Mesenchymal stem cell (in vitro differentiated cells and primary cell): ENCODE measurements at regions not wholly inside any gene's neighbourhood (a gene's known extent, or its start where the extent isn't known, plus 50 kb on each side); places are given as distances from the start of the nearest gene placed in this dataset.
"Not testable (repeated sequence)": the region's sequence is repeated elsewhere in the genome, so short reads cannot be mapped to it uniquely, and the experiment has no call there.

Experiments used
- DNase-seq: peaks from one replicate; pipeline ENCODE4 v3.0.0-alpha.2; 2013
- H2AFZ ChIP-seq: one replicate; pipeline ENCODE4 v1.6.1; 2013; ENCODE audit warnings: low read depth, mild to moderate bottlenecking, control low read depth, inconsistent platforms, low read length, moderate library complexity
- H2AK5ac ChIP-seq: 2 replicates; pipeline ENCODE4 v1.6.1; 2013; ENCODE audit warnings: low read length, moderate library complexity, mild to moderate bottlenecking, inconsistent platforms; ENCODE audit not compliant: severe bottlenecking
- H2BK120ac ChIP-seq: one replicate; pipeline ENCODE4 v1.6.1; 2013; ENCODE audit warnings: low read depth, mild to moderate bottlenecking, inconsistent platforms, low read length, moderate library complexity
- H2BK12ac ChIP-seq, 2 experiments: one replicate each; pipeline ENCODE4 v1.6.1; 2013; ENCODE audit warnings: inconsistent platforms in 2 of 2, low read length in 2 of 2, mild to moderate bottlenecking in 2 of 2, moderate library complexity in 2 of 2, control low read depth in 1 of 2
- H2BK15ac ChIP-seq: one replicate; pipeline ENCODE4 v1.6.1; 2013; ENCODE audit warnings: mild to moderate bottlenecking, low read depth, inconsistent platforms; ENCODE audit not compliant: poor library complexity, severe bottlenecking
- H2BK5ac ChIP-seq: 2 replicates; pipeline ENCODE4 v1.6.1; 2013; ENCODE audit warnings: low read depth, mild to moderate bottlenecking, low read length, control low read depth, inconsistent platforms; ENCODE audit not compliant: poor library complexity, severe bottlenecking
- H3K14ac ChIP-seq, 2 experiments: one replicate each; pipeline ENCODE4 v1.6.1; 2013; ENCODE audit warnings: inconsistent platforms in 2 of 2, low read length in 2 of 2, control low read depth in 1 of 2, mild to moderate bottlenecking in 1 of 2, moderate library complexity in 1 of 2
- H3K18ac ChIP-seq, 2 experiments: one replicate each; pipeline ENCODE4 v1.6.1; 2013; ENCODE audit warnings: inconsistent platforms in 2 of 2, low read length in 2 of 2, control low read depth in 1 of 2, low read depth in 1 of 2, mild to moderate bottlenecking in 1 of 2
- H3K23ac ChIP-seq, 2 experiments: one replicate each; pipeline ENCODE4 v1.6.1; 2013; ENCODE audit warnings: inconsistent platforms in 2 of 2, low read length in 2 of 2, mild to moderate bottlenecking in 2 of 2, moderate library complexity in 2 of 2, control low read depth in 1 of 2
- H3K27ac ChIP-seq: 2 replicates; pipeline ENCODE4 v1.5.1; 2013; ENCODE audit warnings: mild to moderate bottlenecking, moderate library complexity, low read length, control low read depth, inconsistent platforms; ENCODE audit not compliant: poor library complexity, severe bottlenecking
- H3K27me3 ChIP-seq, 2 experiments: 2 replicates each; pipeline versions ENCODE4 v1.6.1 to v1.7.0; 2013; ENCODE audit warnings: low read length in 2 of 2, mild to moderate bottlenecking in 2 of 2, moderate library complexity in 2 of 2, control low read depth in 1 of 2, inconsistent platforms in 1 of 2; ENCODE audit not compliant: control insufficient read depth in 1 of 2, insufficient read depth in 1 of 2
- H3K36me3 ChIP-seq, 2 experiments: 2 replicates each; pipeline versions ENCODE4 v1.6.1 to v1.7.0; 2013; ENCODE audit warnings: low read length in 2 of 2, control low read depth in 1 of 2, inconsistent platforms in 1 of 2, low read depth in 1 of 2, mild to moderate bottlenecking in 1 of 2; ENCODE audit not compliant: insufficient read depth in 2 of 2, control insufficient read depth in 1 of 2
- H3K4ac ChIP-seq, 2 experiments: one replicate each; pipeline ENCODE4 v1.6.1; 2013; ENCODE audit warnings: inconsistent platforms in 2 of 2, low read length in 2 of 2, mild to moderate bottlenecking in 2 of 2, moderate library complexity in 2 of 2, control low read depth in 1 of 2, low read depth in 1 of 2
- H3K4me1 ChIP-seq: 2 replicates; pipeline ENCODE4 v1.6.1; 2013; ENCODE audit warnings: low read depth, low read length, control low read depth; ENCODE audit not compliant: control insufficient read depth, insufficient read depth
- H3K4me2 ChIP-seq: 2 replicates; pipeline ENCODE4 v1.6.1; 2013; ENCODE audit warnings: low read length, mild to moderate bottlenecking, inconsistent platforms; ENCODE audit not compliant: poor library complexity, severe bottlenecking
- H3K4me3 ChIP-seq, 2 experiments: 2 replicates each; pipeline versions ENCODE4 v1.5.1 to v1.7.0; 2013; ENCODE audit warnings: low read length in 2 of 2, mild to moderate bottlenecking in 2 of 2, control low read depth in 1 of 2, low read depth in 1 of 2; ENCODE audit not compliant: insufficient read depth in 1 of 2
- H3K79me1 ChIP-seq: replicated peaks from 2 replicates; pipeline ENCODE4 v1.6.1; 2013; ENCODE audit warnings: mild to moderate bottlenecking, control low read depth, low read length, inconsistent platforms; ENCODE audit not compliant: poor library complexity, severe bottlenecking
- H3K9ac ChIP-seq: 2 replicates; pipeline ENCODE4 v1.7.0; 2013; ENCODE audit warnings: mild to moderate bottlenecking, low read length, moderate library complexity
- H3K9me3 ChIP-seq: 2 replicates; pipeline ENCODE4 v1.7.0; 2013; ENCODE audit warnings: mild to moderate bottlenecking, low read length; ENCODE audit not compliant: control insufficient read depth
- H4K8ac ChIP-seq: one replicate; pipeline ENCODE4 v1.6.1; 2013; ENCODE audit warnings: inconsistent platforms, mild to moderate bottlenecking, low read length, moderate library complexity
- H4K91ac ChIP-seq: one replicate; pipeline ENCODE4 v1.6.1; 2013; ENCODE audit warnings: mild to moderate bottlenecking, low read length, inconsistent platforms
- WGBS: methylation state at CpG from one replicate; pipeline ENCODE4 v1.1.7; 2013; ENCODE audit warnings: mixed read lengths; 5-methylcytosine and 5-hydroxymethylcytosine counted together

- no peak overlapping the region for H4K8ac ChIP-seq
- H2BK5ac ChIP-seq, result no peak overlapping the region
- no peak for DNase-seq
- no peak overlapping the region for H3K27ac ChIP-seq
- H3K14ac ChIP-seq, result no peak overlapping the region
- no peak overlapping the region for H4K91ac ChIP-seq
- no peak overlapping the region for H2BK15ac ChIP-seq
- no peak overlapping the region for H2AFZ ChIP-seq
- no peak overlapping the region for H2AK5ac ChIP-seq
- no peak overlapping the region for H3K9ac ChIP-seq
- no peak overlapping the region for H3K4ac ChIP-seq
- no peak overlapping the region for H3K18ac ChIP-seq
- peaks cover 4% of the 10 kb centered on the region for H3K9me3 ChIP-seq
- H3K27me3 ChIP-seq, result no peaks in the 10 kb centered on the region
- no peak overlapping the region for H3K23ac ChIP-seq
- H2BK120ac ChIP-seq, result no peak overlapping the region
- H3K4me1 ChIP-seq, result no peaks in the 10 kb centered on the region
- WGBS, result 94% methylated on average over 3 of the region's 3 CpGs
- no peak overlapping the region for H2BK12ac ChIP-seq
- H3K36me3 ChIP-seq, result no peaks in the 10 kb centered on the region
- H3K4me2 ChIP-seq, result no peak overlapping the region
- H3K4me3 ChIP-seq, result no peak overlapping the region
- H3K79me1 ChIP-seq, result no peaks in the 10 kb centered on the region
Measured at GRCh38 chr14:48274826-48275225, 599.4 kb upstream of the MDGA2 start.

GRCh38 chr14:48267926-48268325, 592.5 kb upstream of the MDGA2 start:
- DNase-seq, H3K4me2 ChIP-seq, H3K14ac ChIP-seq, H3K4ac ChIP-seq, H3K9ac ChIP-seq, H3K18ac ChIP-seq, H4K8ac ChIP-seq, H3K79me1 ChIP-seq, H2BK12ac ChIP-seq, H3K27ac ChIP-seq, H2AFZ ChIP-seq, H2AK5ac ChIP-seq, H3K4me1 ChIP-seq, H2BK5ac ChIP-seq, H3K27me3 ChIP-seq, H2BK120ac ChIP-seq, H4K91ac ChIP-seq, H3K9me3 ChIP-seq, H3K36me3 ChIP-seq, H3K23ac ChIP-seq, H3K4me3 ChIP-seq, H2BK15ac ChIP-seq: not testable (repeated sequence)
- WGBS, result 41% methylated on average over 4 of the region's 4 CpGs

GRCh38 chr14:48266201-48266600, 590.8 kb upstream of the MDGA2 start:
- H3K4me2 ChIP-seq, H3K4me1 ChIP-seq, H3K27me3 ChIP-seq, H3K9ac ChIP-seq, H2AK5ac ChIP-seq, H4K91ac ChIP-seq, H3K79me1 ChIP-seq, H2BK5ac ChIP-seq, H3K18ac ChIP-seq, H2BK12ac ChIP-seq, H3K14ac ChIP-seq, H3K23ac ChIP-seq, H2BK15ac ChIP-seq, H3K9me3 ChIP-seq, H2BK120ac ChIP-seq, DNase-seq, H3K36me3 ChIP-seq, H2AFZ ChIP-seq, H3K4me3 ChIP-seq, H3K4ac ChIP-seq, H3K27ac ChIP-seq, H4K8ac ChIP-seq: not testable (repeated sequence)
- WGBS, result 48% methylated on average over 5 of the region's 5 CpGs

GRCh38 chr14:48261436-48261835, 586.0 kb upstream of the MDGA2 start:
- Histone ChIP-seq H3K9ac (no peak overlapping the region), H2AFZ (no peak overlapping the region), H3K27ac (no peak overlapping the region), H3K79me1 (no peaks in the 10 kb centered on the region), H2AK5ac (no peak overlapping the region), H2BK12ac (no peak overlapping the region), H3K14ac (no peak overlapping the region), H4K91ac (no peak overlapping the region), H2BK120ac (no peak overlapping the region), H3K4me2 (no peak overlapping the region), H3K4me3 (no peak overlapping the region), H3K9me3 (no peaks in the 10 kb centered on the region), H3K27me3 (no peaks in the 10 kb centered on the region), H2BK15ac (no peak overlapping the region), H4K8ac (no peak overlapping the region), H2BK5ac (no peak overlapping the region), H3K4ac (no peak overlapping the region), H3K18ac (no peak overlapping the region), H3K4me1 (no peaks in the 10 kb centered on the region), H3K36me3 (no peaks in the 10 kb centered on the region), H3K23ac (no peak overlapping the region)
- no CpG with 5 or more reads among the region's 1 CpG for WGBS
- DNase-seq, result no peak
